ENCODE measurements at regions not wholly inside any gene's neighbourhood (a gene's known extent, or its start where the extent isn't known, plus 50 kb on each side); places are given as distances from the start of the nearest gene placed in this dataset.

GRCh38 chr10:36425131-36425797, 700.1 kb upstream of the ANKRD30A start:
- no peak for TF ChIP-seq SUZ12 (IDR thresholded peaks at IDR 0.05; ENCODE audit: extremely low read depth, insufficient read depth, insufficient read length)
- no peak for TF ChIP-seq YY1 (IDR thresholded peaks at IDR 0.05; ENCODE audit: insufficient read depth, insufficient read length)
- TF ChIP-seq ZNF274 (IDR thresholded peaks at IDR 0.05; ENCODE audit: low read depth, low read length): no peak

Measured in NT2/D1 (cell line).